Neural cell (in vitro differentiated cells): ENCODE measurements at regions not wholly inside any gene's neighbourhood (a gene's known extent, or its start where the extent isn't known, plus 50 kb on each side); places are given as distances from the start of the nearest gene placed in this dataset.

Source experiments
- H2AFZ ChIP-seq: fragments of 200-600, 300-800 bp; sonication (generic), shearing (Covaris generic); 2 replicates; pipeline ENCODE4 v1.6.0; 2014; ENCODE audit warnings: low read depth, mild to moderate bottlenecking, antibody characterized with exemption, low read length, moderate library complexity
- H3F3A ChIP-seq: fragments of 200-600 bp; shearing (Covaris generic); 2 replicates; pipeline ENCODE4 v1.6.1; 2016; ENCODE audit warnings: mild to moderate bottlenecking, moderate library complexity, mixed read lengths, antibody characterized with exemption, low read length; ENCODE audit not compliant: insufficient read depth, poor library complexity, severe bottlenecking
- H3K27ac ChIP-seq: fragments of 200-600, 300-800 bp; sonication (generic), shearing (Covaris generic); 2 replicates; pipeline ENCODE4 v1.5.1; 2014; ENCODE audit warnings: mild to moderate bottlenecking, low read length, moderate library complexity
- H3K27me3 ChIP-seq: fragments of 300-800, 200-600 bp; sonication (generic), shearing (Covaris generic); 2 replicates; pipeline ENCODE4 v1.6.0; 2014; ENCODE audit warnings: mild to moderate bottlenecking, low read depth, low read length, moderate library complexity; ENCODE audit not compliant: insufficient read depth
- H3K36me3 ChIP-seq: fragments of 300-800, 200-600 bp; sonication (generic), shearing (Covaris generic); 2 replicates; pipeline ENCODE4 v1.5.1; 2014; ENCODE audit warnings: mild to moderate bottlenecking, antibody characterized with exemption, low read length, moderate library complexity; ENCODE audit not compliant: insufficient read depth
- H3K4me2 ChIP-seq: fragments of 300-800, 200-600 bp; sonication (generic), shearing (Covaris generic); 2 replicates; pipeline ENCODE4 v1.6.0; 2014; ENCODE audit warnings: mild to moderate bottlenecking, low read length
- H3K4me3 ChIP-seq: fragments of 300-800, 200-600 bp; sonication (generic), shearing (Covaris generic); 2 replicates; pipeline ENCODE4 v1.5.1; 2014; ENCODE audit warnings: mild to moderate bottlenecking, low read length, moderate library complexity
- H3K79me2 ChIP-seq: fragments of 200-600 bp; shearing (Covaris generic); replicated peaks from 2 replicates; pipeline ENCODE4 v1.6.0; 2014; ENCODE audit warnings: mild to moderate bottlenecking, low read length, moderate library complexity; ENCODE audit not compliant: insufficient read depth
- H3K9ac ChIP-seq: fragments of 300-800, 200-600 bp; sonication (generic), shearing (Covaris generic); 2 replicates; pipeline ENCODE4 v1.6.1; 2016; ENCODE audit warnings: mild to moderate bottlenecking, low read length, mixed read lengths
- H3K9me2 ChIP-seq: fragments of 200-600 bp; shearing (Covaris generic); 2 replicates; pipeline ENCODE4 v1.6.1; 2016; ENCODE audit warnings: mild to moderate bottlenecking, low read length, mixed read lengths; ENCODE audit not compliant: insufficient read depth
- H3K9me3 ChIP-seq: fragments of 200-600, 300-800 bp; sonication (generic), shearing (Covaris generic); 2 replicates; pipeline ENCODE4 v1.6.1; 2016; ENCODE audit warnings: mild to moderate bottlenecking, mixed run types, low read length, moderate library complexity, mixed read lengths
- H4K20me1 ChIP-seq: fragments of 200-600 bp; shearing (Covaris generic); 2 replicates; pipeline ENCODE4 v1.6.1; 2016; ENCODE audit warnings: mild to moderate bottlenecking, mixed run types; ENCODE audit not compliant: insufficient read depth
- EP300 ChIP-seq: fragments of 450-650 bp; conservative IDR thresholded peaks from 2 replicates; pipeline ENCODE4 v1.6.1; 2014; ENCODE audit warnings: antibody characterized with exemption, mild to moderate bottlenecking, moderate library complexity; ENCODE audit not compliant: poor library complexity, severe bottlenecking
- EZH2 ChIP-seq: fragments of 200-600, 300-800 bp; shearing (Covaris generic), sonication (generic); IDR thresholded peaks from 2 replicates; pipeline ENCODE4 v1.6.1; 2014; ENCODE audit warnings: antibody characterized with exemption, low read length, borderline replicate concordance, mild to moderate bottlenecking; ENCODE audit not compliant: insufficient read depth, poor library complexity, severe bottlenecking
- MXI1 ChIP-seq: fragments of 450-650 bp; conservative IDR thresholded peaks from 2 replicates; pipeline ENCODE4 v1.6.1; 2014; ENCODE audit warnings: antibody characterized with exemption, mild to moderate bottlenecking; ENCODE audit not compliant: poor library complexity, severe bottlenecking
- POLR2AphosphoS5 ChIP-seq: IDR thresholded peaks from 2 replicates; pipeline ENCODE4 v1.6.1; 2012
- RAD21 ChIP-seq: fragments of 450-650 bp; conservative IDR thresholded peaks from 2 replicates; pipeline ENCODE4 v1.6.1; 2014; ENCODE audit warnings: antibody characterized with exemption, mild to moderate bottlenecking, moderate library complexity
- SMC3 ChIP-seq: fragments of 450-650 bp; conservative IDR thresholded peaks from 2 replicates; pipeline ENCODE4 v1.6.1; 2014; ENCODE audit warnings: antibody characterized with exemption, mild to moderate bottlenecking, moderate library complexity; ENCODE audit not compliant: poor library complexity
- TAF1 ChIP-seq: IDR thresholded peaks from 2 replicates; pipeline ENCODE4 v1.6.1; 2012; ENCODE audit warnings: low read depth
- TF ChIP-seq, protein P1 (sequence below): IDR thresholded peaks from 2 replicates; pipeline ENCODE4 v1.6.1; 2012; ENCODE audit warnings: borderline replicate concordance
- TF ChIP-seq, protein P2 (sequence below): fragments of 450-650 bp; IDR thresholded peaks from 2 replicates; pipeline ENCODE4 v1.5.1; 2014; ENCODE audit warnings: antibody characterized with exemption, mild to moderate bottlenecking, moderate library complexity; ENCODE audit not compliant: poor library complexity, severe bottlenecking

DNA sequence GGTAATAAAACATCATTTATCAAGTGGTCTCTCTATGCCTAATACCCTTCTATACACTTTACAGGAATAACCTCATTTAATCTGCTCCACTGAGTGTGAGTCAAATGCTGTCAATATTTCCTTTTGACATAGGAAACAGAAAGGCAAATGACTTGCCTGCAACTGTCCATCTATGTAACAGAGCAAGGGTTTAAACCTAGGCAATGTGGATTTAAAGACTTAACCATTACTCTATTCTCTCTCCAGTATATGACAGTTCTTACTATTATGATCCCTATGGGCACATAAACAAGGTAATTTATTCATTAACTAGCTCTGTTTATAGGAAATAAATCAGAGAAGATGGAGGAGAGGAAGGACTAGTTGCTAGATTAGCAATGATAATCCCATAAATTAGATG, 70.6 kb downstream of the FSCB start:
- no peaks in the 10 kb centered on the region for H3K9me3 ChIP-seq
- no peaks in the 10 kb centered on the region for H3F3A ChIP-seq
- H3K79me2 ChIP-seq, result no peaks in the 10 kb centered on the region
- no peak overlapping the region for H3K9ac ChIP-seq
- H3K27ac ChIP-seq, result no peak overlapping the region
- H3K36me3 ChIP-seq, result no peaks in the 10 kb centered on the region
- H3K27me3 ChIP-seq, result no peaks in the 10 kb centered on the region
- no peaks in the 10 kb centered on the region for H3K9me2 ChIP-seq
- H3K4me2 ChIP-seq, result no peak overlapping the region
- H4K20me1 ChIP-seq, result no peaks in the 10 kb centered on the region
- no peak overlapping the region for H3K4me3 ChIP-seq
- H2AFZ ChIP-seq, result no peak overlapping the region
- TF ChIP-seq, protein P1, sequence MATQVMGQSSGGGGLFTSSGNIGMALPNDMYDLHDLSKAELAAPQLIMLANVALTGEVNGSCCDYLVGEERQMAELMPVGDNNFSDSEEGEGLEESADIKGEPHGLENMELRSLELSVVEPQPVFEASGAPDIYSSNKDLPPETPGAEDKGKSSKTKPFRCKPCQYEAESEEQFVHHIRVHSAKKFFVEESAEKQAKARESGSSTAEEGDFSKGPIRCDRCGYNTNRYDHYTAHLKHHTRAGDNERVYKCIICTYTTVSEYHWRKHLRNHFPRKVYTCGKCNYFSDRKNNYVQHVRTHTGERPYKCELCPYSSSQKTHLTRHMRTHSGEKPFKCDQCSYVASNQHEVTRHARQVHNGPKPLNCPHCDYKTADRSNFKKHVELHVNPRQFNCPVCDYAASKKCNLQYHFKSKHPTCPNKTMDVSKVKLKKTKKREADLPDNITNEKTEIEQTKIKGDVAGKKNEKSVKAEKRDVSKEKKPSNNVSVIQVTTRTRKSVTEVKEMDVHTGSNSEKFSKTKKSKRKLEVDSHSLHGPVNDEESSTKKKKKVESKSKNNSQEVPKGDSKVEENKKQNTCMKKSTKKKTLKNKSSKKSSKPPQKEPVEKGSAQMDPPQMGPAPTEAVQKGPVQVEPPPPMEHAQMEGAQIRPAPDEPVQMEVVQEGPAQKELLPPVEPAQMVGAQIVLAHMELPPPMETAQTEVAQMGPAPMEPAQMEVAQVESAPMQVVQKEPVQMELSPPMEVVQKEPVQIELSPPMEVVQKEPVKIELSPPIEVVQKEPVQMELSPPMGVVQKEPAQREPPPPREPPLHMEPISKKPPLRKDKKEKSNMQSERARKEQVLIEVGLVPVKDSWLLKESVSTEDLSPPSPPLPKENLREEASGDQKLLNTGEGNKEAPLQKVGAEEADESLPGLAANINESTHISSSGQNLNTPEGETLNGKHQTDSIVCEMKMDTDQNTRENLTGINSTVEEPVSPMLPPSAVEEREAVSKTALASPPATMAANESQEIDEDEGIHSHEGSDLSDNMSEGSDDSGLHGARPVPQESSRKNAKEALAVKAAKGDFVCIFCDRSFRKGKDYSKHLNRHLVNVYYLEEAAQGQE, result no peak
- TF ChIP-seq EP300 (no peak), TAF1 (no peak), EZH2 (no peak), MXI1 (no peak), RAD21 (no peak), POLR2AphosphoS5 (no peak), SMC3 (no peak)
- TF ChIP-seq, protein P2, sequence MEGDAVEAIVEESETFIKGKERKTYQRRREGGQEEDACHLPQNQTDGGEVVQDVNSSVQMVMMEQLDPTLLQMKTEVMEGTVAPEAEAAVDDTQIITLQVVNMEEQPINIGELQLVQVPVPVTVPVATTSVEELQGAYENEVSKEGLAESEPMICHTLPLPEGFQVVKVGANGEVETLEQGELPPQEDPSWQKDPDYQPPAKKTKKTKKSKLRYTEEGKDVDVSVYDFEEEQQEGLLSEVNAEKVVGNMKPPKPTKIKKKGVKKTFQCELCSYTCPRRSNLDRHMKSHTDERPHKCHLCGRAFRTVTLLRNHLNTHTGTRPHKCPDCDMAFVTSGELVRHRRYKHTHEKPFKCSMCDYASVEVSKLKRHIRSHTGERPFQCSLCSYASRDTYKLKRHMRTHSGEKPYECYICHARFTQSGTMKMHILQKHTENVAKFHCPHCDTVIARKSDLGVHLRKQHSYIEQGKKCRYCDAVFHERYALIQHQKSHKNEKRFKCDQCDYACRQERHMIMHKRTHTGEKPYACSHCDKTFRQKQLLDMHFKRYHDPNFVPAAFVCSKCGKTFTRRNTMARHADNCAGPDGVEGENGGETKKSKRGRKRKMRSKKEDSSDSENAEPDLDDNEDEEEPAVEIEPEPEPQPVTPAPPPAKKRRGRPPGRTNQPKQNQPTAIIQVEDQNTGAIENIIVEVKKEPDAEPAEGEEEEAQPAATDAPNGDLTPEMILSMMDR, result no peak

DNA sequence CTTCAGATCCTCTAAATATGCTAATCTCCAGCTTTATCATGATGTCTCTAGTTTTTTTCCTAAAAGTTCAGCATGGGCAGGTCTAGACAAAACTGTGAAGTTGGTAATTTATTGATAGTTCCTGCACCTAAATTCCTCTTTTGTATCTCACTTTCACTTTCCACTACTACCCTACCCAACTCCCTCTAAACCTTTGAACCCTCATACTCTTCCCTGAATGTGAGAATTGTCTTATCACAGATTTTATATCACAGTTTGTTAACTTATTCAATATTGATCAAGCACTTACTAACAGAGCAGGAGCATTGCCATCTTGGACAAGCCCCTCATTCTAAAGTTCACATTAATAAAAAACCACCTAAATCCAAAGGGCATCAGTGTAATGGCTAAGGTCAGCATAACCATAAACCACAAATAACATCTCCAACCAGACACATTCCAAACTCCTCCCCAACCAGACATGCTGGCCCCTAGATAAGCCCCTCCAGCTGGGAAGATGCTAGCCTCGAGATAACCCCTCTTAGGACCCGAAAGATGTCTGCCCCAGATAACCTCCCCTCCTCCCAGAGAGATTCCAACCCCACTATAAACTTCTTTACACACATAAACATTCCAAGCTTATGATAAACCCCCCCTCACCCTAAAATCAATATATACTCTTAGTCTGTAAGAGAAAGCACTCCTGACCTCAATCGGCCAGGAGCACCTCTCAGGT, 78.7 kb downstream of the FSCB start:
- Histone ChIP-seq H4K20me1 (no peaks in the 10 kb centered on the region), H3F3A (no peaks in the 10 kb centered on the region), H3K36me3 (no peaks in the 10 kb centered on the region), H3K4me3 (no peak overlapping the region), H2AFZ (no peak overlapping the region), H3K9me2 (no peaks in the 10 kb centered on the region), H3K9ac (no peak overlapping the region), H3K4me2 (no peak overlapping the region), H3K79me2 (no peaks in the 10 kb centered on the region), H3K27ac (no peak overlapping the region), H3K27me3 (no peaks in the 10 kb centered on the region), H3K9me3 (no peaks in the 10 kb centered on the region)
- TF ChIP-seq SMC3 (no peak), TAF1 (no peak), MXI1 (no peak), RAD21 (no peak), POLR2AphosphoS5 (no peak), EP300 (no peak), EZH2 (no peak)
- TF ChIP-seq, protein P2, result no peak
- TF ChIP-seq, protein P1, result no peak
